ENCODE measurements at regions not wholly inside any gene's neighbourhood (a gene's known extent, or its start where the extent isn't known, plus 50 kb on each side); places are given as distances from the start of the nearest gene placed in this dataset.
A peak's percentile ranks its signal among the peaks of the same experiment; 100 is the strongest.
"Not testable (repeated sequence)": the region's sequence is repeated elsewhere in the genome, so short reads cannot be mapped to it uniquely, and the experiment has no call there.

GRCh38 chr1:244106837-244107493 lies 55.9 kb downstream of the ZBTB18 start:
- DNase-seq: no peak

- DNase-seq: no peak
Observed at GRCh38 chr1:244111027-244111426, 59.9 kb downstream of the ZBTB18 start.

GRCh38 chr1:244112041-244112440 lies 61.0 kb downstream of the ZBTB18 start:
- no peak for DNase-seq

- no peak for DNase-seq
Observed at GRCh38 chr1:244112636-244113035, 61.6 kb downstream of the ZBTB18 start.

GRCh38 chr1:244113532-244114320 lies 62.6 kb downstream of the ZBTB18 start:
- no peak for DNase-seq

- no peak for DNase-seq
Observed at GRCh38 chr1:244114892-244115291, 63.8 kb downstream of the ZBTB18 start.

GRCh38 chr1:244116946-244117345 lies 65.9 kb downstream of the ZBTB18 start:
- no peak for DNase-seq

GRCh38 chr1:244118109-244118761 lies 67.2 kb downstream of the ZBTB18 start:
- DNase-seq: no peak

GRCh38 chr1:244128591-244129383 lies 77.7 kb downstream of the ZBTB18 start:
- DNase-seq: no peak

- no peak for DNase-seq
Observed at GRCh38 chr1:244137276-244137675, 86.2 kb downstream of the ZBTB18 start.

- no peak for DNase-seq
Observed at GRCh38 chr1:244137725-244138124, 86.6 kb downstream of the ZBTB18 start.

GRCh38 chr1:244138399-244138798 lies 87.3 kb downstream of the ZBTB18 start:
- DNase-seq: no peak

- DNase-seq: no peak
Observed at GRCh38 chr1:244139655-244140054, 88.6 kb downstream of the ZBTB18 start.

- no peak for DNase-seq
Observed at GRCh38 chr1:244140420-244140819, 89.3 kb downstream of the ZBTB18 start.

- DNase-seq: no peak
Observed at GRCh38 chr1:244144053-244144452, 93.0 kb downstream of the ZBTB18 start.

GRCh38 chr1:244150071-244150470 lies 99.0 kb downstream of the ZBTB18 start:
- DNase-seq: no peak

GRCh38 chr1:244150665-244151064 lies 99.6 kb downstream of the ZBTB18 start:
- no peak for DNase-seq

GRCh38 chr1:244151537-244151936 lies 100.5 kb downstream of the ZBTB18 start:
- DNase-seq: no peak

- DNase-seq: no peak
Observed at GRCh38 chr1:244154508-244154871, 103.4 kb downstream of the ZBTB18 start.

GRCh38 chr1:244154872-244155531 lies 103.9 kb downstream of the ZBTB18 start:
- peak; percentile 39 for DNase-seq

GRCh38 chr1:244155661-244156060 lies 104.6 kb downstream of the ZBTB18 start:
- no peak for DNase-seq

- DNase-seq: not testable (repeated sequence)
Observed at GRCh38 chr1:244156617-244157016, 105.5 kb downstream of the ZBTB18 start.
